Aorta (tissue), 5 donors: ENCODE measurements at regions not wholly inside any gene's neighbourhood (a gene's known extent, or its start where the extent isn't known, plus 50 kb on each side); places are given as distances from the start of the nearest gene placed in this dataset.

Source experiments
- ATAC-seq: fragments of 200-7000 bp; cut with Tn5 transposase; one replicate; pipeline ENCODE4 v1.9.1; 2022; ENCODE audit warnings: moderate library complexity; ENCODE audit not compliant: low FRiP score
- DNase-seq, 2 donors: peaks; one replicate each; pipeline ENCODE4 v3.0.0-alpha.2; 2020
- H3K27ac ChIP-seq, 2 donors: one replicate each; pipeline ENCODE4 v1.5.1; 2013; ENCODE audit warnings: low read length in 2 of 2, mild to moderate bottlenecking in 2 of 2, moderate library complexity in 2 of 2, control low read depth in 1 of 2, inconsistent platforms in 1 of 2, low read depth in 1 of 2
- H3K27me3 ChIP-seq, 2 donors: one replicate each; pipeline ENCODE4 v1.6.1; 2013; ENCODE audit warnings: control low read depth in 1 of 2, low read length in 1 of 2, mild to moderate bottlenecking in 1 of 2, moderate library complexity in 1 of 2; ENCODE audit not compliant: insufficient read depth in 2 of 2, control insufficient read depth in 1 of 2
- H3K36me3 ChIP-seq, 2 donors: one replicate each; pipeline ENCODE4 v1.6.1; 2013; ENCODE audit warnings: control low read depth in 1 of 2, low read length in 1 of 2, mild to moderate bottlenecking in 1 of 2; ENCODE audit not compliant: insufficient read depth in 2 of 2, control insufficient read depth in 1 of 2
- H3K4me1 ChIP-seq, 2 donors: one replicate each; pipeline ENCODE4 v1.6.1; 2013; ENCODE audit warnings: low read length in 2 of 2, control low read depth in 1 of 2, mild to moderate bottlenecking in 1 of 2, moderate library complexity in 1 of 2; ENCODE audit not compliant: insufficient read depth in 2 of 2, control insufficient read depth in 1 of 2
- H3K4me3 ChIP-seq, 2 donors: one replicate each; pipeline ENCODE4 v1.5.1; 2013; ENCODE audit warnings: low read length in 2 of 2, control low read depth in 1 of 2, mild to moderate bottlenecking in 1 of 2
- H3K9me3 ChIP-seq: one replicate; pipeline ENCODE4 v1.6.1; 2013; ENCODE audit warnings: mild to moderate bottlenecking, low read length; ENCODE audit not compliant: control insufficient read depth
- WGBS, 2 donors: extraction: QIAGEN DNeasy Blood & Tissue Kit; methylation state at CpG; one replicate each; pipeline ENCODE4 v1.1.7; 2013; 5-methylcytosine and 5-hydroxymethylcytosine counted together
- intact Hi-C, 2 donors: fragments of 100-400 bp; cut with DNase I; formaldehyde crosslinking; loops; one replicate each; pipeline versions ENCODE4 v1.14.2 to v1.15.0; 2022
- donor health status: healthy with polysubstance abuse.
- donor health status: Bipolar disorder and iron deficiency.
- donor health status: DM: no; HTN: no; CAD: no.
- donor health status: DM: no; HTN: no; CAD: no.
- donor health status: DM: yes; HTN: yes; CAD: no.

- 81 to 84% methylated on average over 2 of the region's 2 CpGs for WGBS, 2 donors
Observed at GRCh38 chr3:40911264-40911663, 288.0 kb upstream of the CTNNB1 start.

GRCh38 chr3:40911928-40912327, 287.4 kb upstream of the CTNNB1 start:
- H3K4me1 ChIP-seq, result no peaks in the 10 kb centered on the region
- no peak for ATAC-seq
- no peak overlapping the region for H3K27ac ChIP-seq
- WGBS, 2 donors, result 90 to 91% methylated on average over 1 of the region's 1 CpG
- peaks cover 0 to 1% of the 10 kb centered on the region in 2 donors for H3K27me3 ChIP-seq
- H3K9me3 ChIP-seq, result no peaks in the 10 kb centered on the region
- no peaks in the 10 kb centered on the region for H3K36me3 ChIP-seq
- intact Hi-C loops, result no loop called here
- no peak overlapping the region for H3K4me3 ChIP-seq
- DNase-seq, result no peak

More at GRCh38 chr3:40911264-40911663, 288.0 kb upstream of the CTNNB1 start:
- Histone ChIP-seq H3K27ac (no peak overlapping the region), H3K36me3 (no peaks in the 10 kb centered on the region), H3K4me1 (no peaks in the 10 kb centered on the region), H3K9me3 (no peaks in the 10 kb centered on the region), H3K4me3 (no peak overlapping the region), H3K27me3 (peaks cover 0 to under 1% of the 10 kb centered on the region in 2 donors)
- intact Hi-C loops, result no loop called here
- no peak for DNase-seq
- ATAC-seq, result no peak

DNA sequence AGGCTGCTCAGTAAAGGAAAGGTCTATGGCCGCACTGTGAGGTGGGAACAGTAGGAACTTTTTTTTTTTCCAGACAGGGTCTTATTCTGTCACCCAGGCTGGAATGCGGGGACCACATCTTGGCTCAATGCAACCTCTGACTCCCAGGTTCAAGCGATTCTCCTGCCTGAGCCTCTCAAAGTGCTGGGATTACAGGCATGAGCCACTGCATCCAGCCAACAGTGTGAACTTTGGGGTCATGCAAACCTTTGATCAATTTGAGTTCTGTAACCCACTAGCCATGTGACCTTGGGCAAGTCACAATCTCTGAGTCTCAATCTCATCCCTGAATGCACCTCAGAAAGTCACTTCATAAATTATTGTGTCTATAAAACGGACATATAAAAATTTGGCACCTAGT, 286.8 kb upstream of the CTNNB1 start:
- no peaks in the 10 kb centered on the region for H3K36me3 ChIP-seq
- H3K27ac ChIP-seq, result no peak overlapping the region
- WGBS, 2 donors, result 96 to 98% methylated on average over 4 of the region's 4 CpGs
- no peak overlapping the region for H3K4me3 ChIP-seq
- H3K9me3 ChIP-seq, result no peaks in the 10 kb centered on the region
- DNase-seq (no peak), ATAC-seq (no peak)
- H3K4me1 ChIP-seq, result no peaks in the 10 kb centered on the region
- H3K27me3 ChIP-seq, result peaks cover 0 to 1% of the 10 kb centered on the region in 2 donors
- intact Hi-C loops, result no loop called here

- WGBS, 2 donors, result 51 to 64% methylated on average over 4 of the region's 4 CpGs
- intact Hi-C loops, result no loop called here
- no peak for DNase-seq
- no peaks in the 10 kb centered on the region for H3K9me3 ChIP-seq
- H3K36me3 ChIP-seq, result no peaks in the 10 kb centered on the region
- ATAC-seq, result no peak
- no peak overlapping the region for H3K4me3 ChIP-seq
- peaks cover 0 to 1% of the 10 kb centered on the region in 2 donors for H3K27me3 ChIP-seq
- H3K4me1 ChIP-seq, result no peaks in the 10 kb centered on the region
- H3K27ac ChIP-seq, result no peak overlapping the region
Observed at GRCh38 chr3:40913192-40913591, 286.1 kb upstream of the CTNNB1 start.

- ATAC-seq, result no peak
- Histone ChIP-seq H3K9me3 (no peaks in the 10 kb centered on the region), H3K27me3 (peaks cover 0 to 1% of the 10 kb centered on the region in 2 donors), H3K36me3 (no peaks in the 10 kb centered on the region), H3K4me3 (no peak overlapping the region), H3K4me1 (no peaks in the 10 kb centered on the region), H3K27ac (no peak overlapping the region)
- intact Hi-C loops, result no loop called here
- DNase-seq, result no peak
- 83 to 90% methylated on average over 2 of the region's 2 CpGs for WGBS, 2 donors
Observed at GRCh38 chr3:40913641-40914040, 285.7 kb upstream of the CTNNB1 start.

GRCh38 chr3:40914475-40914874, 284.8 kb upstream of the CTNNB1 start:
- Histone ChIP-seq H3K4me3 (no peak overlapping the region), H3K4me1 (no peaks in the 10 kb centered on the region), H3K27me3 (peaks cover 0 to 1% of the 10 kb centered on the region in 2 donors), H3K9me3 (no peaks in the 10 kb centered on the region), H3K36me3 (no peaks in the 10 kb centered on the region), H3K27ac (no peak overlapping the region)
- 86 to 89% methylated on average over 2 of the region's 2 CpGs for WGBS, 2 donors
- ATAC-seq (no peak), DNase-seq (no peak)
- intact Hi-C loops, result no loop called here

GRCh38 chr3:40915346-40915865, 283.9 kb upstream of the CTNNB1 start:
- intact Hi-C loops, result no loop called here
- WGBS, 2 donors, result 84% methylated on average over 6 of the region's 6 CpGs
- ATAC-seq, result no peak

DNA sequence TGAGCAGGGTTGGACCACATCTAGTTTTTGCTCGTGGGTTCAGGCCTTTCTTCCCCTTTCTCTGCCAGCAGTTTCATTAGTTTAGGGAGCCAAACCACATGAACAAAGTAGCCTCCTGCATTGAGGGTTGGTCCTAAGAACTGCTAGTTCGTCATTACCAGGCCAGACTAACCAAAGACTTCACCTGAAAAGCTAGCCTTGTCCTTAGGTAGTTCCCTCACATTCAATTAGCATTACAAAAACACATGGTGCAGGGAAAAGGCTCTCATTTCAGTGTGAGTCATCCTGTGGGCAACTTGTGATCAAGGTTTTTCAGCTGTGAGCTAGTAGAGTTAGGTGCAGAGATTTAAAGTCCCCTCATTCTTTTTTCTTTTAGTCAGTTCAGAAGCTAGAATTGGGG, 279.3 kb upstream of the CTNNB1 start:
- 85% methylated on average over 2 of the region's 2 CpGs for WGBS, 2 donors
- Histone ChIP-seq H3K4me1 (no peaks in the 10 kb centered on the region), H3K9me3 (no peaks in the 10 kb centered on the region), H3K4me3 (no peak overlapping the region), H3K27ac (no peak overlapping the region), H3K27me3 (peaks cover 0 to 1% of the 10 kb centered on the region in 2 donors), H3K36me3 (no peaks in the 10 kb centered on the region)
- ATAC-seq, result no peak
- intact Hi-C loops, result no loop called here
- DNase-seq, result no peak

More at GRCh38 chr3:40915346-40915865, 283.9 kb upstream of the CTNNB1 start:
- Histone ChIP-seq H3K36me3 (no peaks in the 10 kb centered on the region), H3K27me3 (peaks cover 0 to 1% of the 10 kb centered on the region in 2 donors), H3K4me1 (no peaks in the 10 kb centered on the region), H3K27ac (no peak overlapping the region), H3K9me3 (no peaks in the 10 kb centered on the region), H3K4me3 (no peak overlapping the region)
- DNase-seq, result no peak

DNA sequence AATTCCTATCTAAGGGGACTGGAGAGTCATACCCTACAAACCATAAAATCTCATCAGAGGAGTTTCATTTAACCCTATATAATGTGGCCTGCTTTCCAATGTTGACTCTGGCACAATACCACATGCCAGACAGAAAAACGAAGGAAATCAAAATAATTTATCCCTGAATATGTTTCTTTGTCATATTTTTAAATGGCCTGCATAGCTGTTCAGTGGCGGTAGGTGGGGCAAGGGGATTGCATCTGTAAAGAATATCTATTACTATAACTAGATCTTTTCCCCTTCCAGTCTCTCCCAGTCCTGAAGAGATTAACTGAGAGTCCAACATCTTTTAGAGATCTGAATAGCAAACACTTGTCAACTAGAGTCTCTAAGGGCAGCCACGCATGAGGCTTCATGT, 278.1 kb upstream of the CTNNB1 start:
- Histone ChIP-seq H3K9me3 (no peaks in the 10 kb centered on the region), H3K36me3 (no peaks in the 10 kb centered on the region), H3K4me1 (no peaks in the 10 kb centered on the region), H3K4me3 (no peak overlapping the region), H3K27me3 (peaks cover 0 to under 1% of the 10 kb centered on the region in 2 donors), H3K27ac (no peak overlapping the region)
- intact Hi-C loops, result no loop called here
- DNase-seq (no peak), ATAC-seq (no peak)
- 70 to 74% methylated on average over 3 of the region's 3 CpGs for WGBS, 2 donors
